NB4 (cell line): ENCODE measurements at regions not wholly inside any gene's neighbourhood (a gene's known extent, or its start where the extent isn't known, plus 50 kb on each side); places are given as distances from the start of the nearest gene placed in this dataset.

Experiments
- DNase-seq: peaks from one replicate; pipeline ENCODE4 v3.0.0; 2010; ENCODE audit warnings: low read depth
- H3K4me3 ChIP-seq: one replicate; pipeline ENCODE4 v1.5.1; 2011; ENCODE audit warnings: mild to moderate bottlenecking, low read depth, low read length, moderate library complexity
- MYC ChIP-seq: IDR thresholded peaks from 2 replicates; pipeline ENCODE4 v1.6.1; 2011; ENCODE audit warnings: low read depth, low read length
- POLR2A ChIP-seq: IDR thresholded peaks from 2 replicates; pipeline ENCODE4 v1.6.1; 2011; ENCODE audit warnings: mild to moderate bottlenecking; ENCODE audit not compliant: insufficient read length; ENCODE audit errors: extremely low read depth
- TF ChIP-seq, protein P1 (sequence below): IDR thresholded peaks from 2 replicates; pipeline ENCODE4 v1.6.1; 2011; ENCODE audit warnings: low read depth, low read length
- TF ChIP-seq, protein P2 (sequence below): IDR thresholded peaks from one replicate; pipeline ENCODE4 v1.5.1; 2012; ENCODE audit warnings: low read depth, low read length

DNA sequence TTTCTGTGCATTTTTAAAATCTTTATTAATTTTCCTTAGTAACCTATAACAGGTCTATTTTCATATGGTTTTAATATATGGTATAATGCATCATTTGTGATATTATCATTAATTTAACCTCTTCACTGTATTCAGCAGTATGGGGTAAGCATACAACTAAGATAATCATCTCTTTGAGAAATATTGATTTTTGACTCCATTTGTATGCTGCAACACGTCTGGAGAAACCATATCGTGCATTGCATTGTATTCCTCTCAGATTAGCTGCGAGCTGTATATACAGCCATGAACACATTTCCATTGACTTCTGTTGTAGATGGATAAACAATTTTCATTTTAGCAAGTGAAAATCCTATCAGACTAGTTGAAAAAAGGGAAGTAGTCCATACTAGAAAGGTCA is 2275.8 kb upstream of the PCDH20 start:
- DNase-seq: no peak
- no peak overlapping the region for H3K4me3 ChIP-seq
- TF ChIP-seq, protein P1, sequence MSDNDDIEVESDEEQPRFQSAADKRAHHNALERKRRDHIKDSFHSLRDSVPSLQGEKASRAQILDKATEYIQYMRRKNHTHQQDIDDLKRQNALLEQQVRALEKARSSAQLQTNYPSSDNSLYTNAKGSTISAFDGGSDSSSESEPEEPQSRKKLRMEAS: no peak
- TF ChIP-seq, protein P2, sequence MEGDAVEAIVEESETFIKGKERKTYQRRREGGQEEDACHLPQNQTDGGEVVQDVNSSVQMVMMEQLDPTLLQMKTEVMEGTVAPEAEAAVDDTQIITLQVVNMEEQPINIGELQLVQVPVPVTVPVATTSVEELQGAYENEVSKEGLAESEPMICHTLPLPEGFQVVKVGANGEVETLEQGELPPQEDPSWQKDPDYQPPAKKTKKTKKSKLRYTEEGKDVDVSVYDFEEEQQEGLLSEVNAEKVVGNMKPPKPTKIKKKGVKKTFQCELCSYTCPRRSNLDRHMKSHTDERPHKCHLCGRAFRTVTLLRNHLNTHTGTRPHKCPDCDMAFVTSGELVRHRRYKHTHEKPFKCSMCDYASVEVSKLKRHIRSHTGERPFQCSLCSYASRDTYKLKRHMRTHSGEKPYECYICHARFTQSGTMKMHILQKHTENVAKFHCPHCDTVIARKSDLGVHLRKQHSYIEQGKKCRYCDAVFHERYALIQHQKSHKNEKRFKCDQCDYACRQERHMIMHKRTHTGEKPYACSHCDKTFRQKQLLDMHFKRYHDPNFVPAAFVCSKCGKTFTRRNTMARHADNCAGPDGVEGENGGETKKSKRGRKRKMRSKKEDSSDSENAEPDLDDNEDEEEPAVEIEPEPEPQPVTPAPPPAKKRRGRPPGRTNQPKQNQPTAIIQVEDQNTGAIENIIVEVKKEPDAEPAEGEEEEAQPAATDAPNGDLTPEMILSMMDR: no peak
- TF ChIP-seq POLR2A (no peak), MYC (no peak)

DNA sequence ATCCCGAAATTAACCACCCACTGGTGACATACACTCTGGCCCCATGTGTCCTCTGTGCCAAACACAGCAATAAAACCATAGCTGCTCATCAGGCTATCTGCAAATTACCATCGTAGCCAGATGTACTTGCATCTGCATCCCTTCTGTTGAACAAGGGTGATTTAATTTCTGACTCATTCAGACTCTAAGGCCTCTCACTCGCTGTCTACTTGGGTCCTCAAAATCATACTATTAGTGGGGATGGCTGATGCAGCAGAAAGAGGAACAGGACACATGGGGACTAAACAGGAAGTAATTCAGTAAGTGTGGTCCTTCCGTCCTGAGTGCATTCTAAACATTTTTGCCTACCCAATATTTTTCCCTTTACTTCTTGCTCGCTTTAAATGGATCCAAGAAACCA is 2275.0 kb upstream of the PCDH20 start:
- peak; percentile 18 for DNase-seq

DNA sequence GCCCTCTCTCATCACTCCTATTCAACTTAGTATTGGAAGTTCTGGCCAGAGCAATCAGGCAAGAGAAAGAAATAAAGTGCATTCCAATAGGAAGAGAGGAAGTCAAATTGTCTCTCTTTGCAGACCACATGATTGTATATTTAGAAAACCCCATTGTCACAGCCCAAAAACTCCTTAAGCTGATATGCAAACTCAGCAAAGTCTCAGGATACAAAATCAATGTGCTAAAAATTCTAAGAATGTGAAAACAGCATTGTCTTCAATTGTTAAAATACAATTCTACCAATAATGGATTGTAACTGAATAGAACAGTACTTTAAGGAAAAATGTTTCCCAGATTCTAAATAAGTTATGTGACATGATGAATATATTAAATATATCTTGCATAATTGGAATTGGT is 2269.2 kb upstream of the PCDH20 start:
- no peak overlapping the region for H3K4me3 ChIP-seq
- no peak for DNase-seq
- TF ChIP-seq MYC: no peak
- TF ChIP-seq, protein P1: no peak
- TF ChIP-seq, protein P2: no peak
- TF ChIP-seq POLR2A: no peak

More for the DNA sequence above, 2275.0 kb upstream of the PCDH20 start:
- TF ChIP-seq, protein P2: no peak
- TF ChIP-seq, protein P1: 0 out of 2 replicates have a peak, but pooled peaks have one; percentile 7
- no peak overlapping the region for H3K4me3 ChIP-seq

DNA sequence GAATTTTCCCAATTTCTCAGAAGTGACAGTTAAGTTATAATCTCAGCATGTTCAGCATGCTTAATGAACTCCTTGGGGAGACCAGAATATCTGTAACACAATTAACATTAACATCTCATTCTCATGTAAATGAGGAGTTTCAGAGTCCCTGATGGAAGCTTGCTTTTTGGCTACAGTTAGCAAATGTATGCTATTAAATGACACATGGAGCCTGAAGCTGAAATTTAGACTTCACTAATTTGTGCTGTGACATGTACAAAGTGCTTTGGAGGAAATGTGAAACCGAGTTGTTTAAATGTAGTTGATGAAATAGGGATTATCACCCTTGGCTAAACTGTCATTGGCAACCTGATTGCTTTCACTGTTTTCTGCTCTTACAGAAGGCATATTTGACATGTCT is 2265.1 kb upstream of the PCDH20 start:
- DNase-seq: no peak
- H3K4me3 ChIP-seq: no peak overlapping the region
- TF ChIP-seq, protein P1: no peak
- TF ChIP-seq, protein P2: no peak

DNA sequence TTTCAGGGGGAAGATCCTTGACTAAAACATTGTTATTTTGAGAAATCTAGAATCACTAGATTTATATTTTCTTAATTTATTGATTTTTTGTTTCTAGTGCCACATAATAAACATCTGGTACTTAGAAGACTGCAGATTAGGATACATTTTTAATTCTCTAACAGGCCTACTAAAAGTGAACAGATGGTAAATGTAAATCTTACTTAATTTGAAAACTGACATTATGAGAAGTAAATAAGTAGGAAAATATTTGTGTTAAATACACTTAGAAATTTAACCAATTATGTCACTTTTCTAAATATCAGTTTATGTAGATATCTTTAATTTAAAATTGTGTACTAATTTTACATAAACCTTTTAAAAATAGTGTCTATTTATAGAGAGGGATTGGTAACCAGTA is 2255.6 kb upstream of the PCDH20 start:
- TF ChIP-seq, protein P2: no peak
- no peak for TF ChIP-seq MYC
- TF ChIP-seq, protein P1: no peak
- no peak for TF ChIP-seq POLR2A
- no peak for DNase-seq
- no peak overlapping the region for H3K4me3 ChIP-seq

DNA sequence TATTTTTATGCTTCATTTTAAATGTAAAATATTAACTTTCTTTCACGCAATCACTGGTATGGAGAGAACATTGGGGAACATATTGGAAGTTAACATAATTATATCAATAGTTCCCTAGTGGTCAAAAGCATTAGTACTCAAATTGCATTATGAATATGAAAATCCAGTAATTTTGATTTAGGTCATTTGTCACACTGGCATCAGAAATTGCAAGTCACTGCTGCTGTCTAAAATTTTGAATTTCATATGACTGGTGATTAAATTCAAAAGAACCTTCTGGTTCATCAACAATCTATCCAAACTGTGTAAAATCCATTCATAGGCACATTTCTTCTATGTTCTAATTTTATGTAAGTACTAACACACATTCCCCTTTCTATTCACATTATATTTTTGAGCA is 2235.7 kb upstream of the PCDH20 start:
- TF ChIP-seq, protein P2: no peak
- TF ChIP-seq, protein P1: no peak
- TF ChIP-seq MYC: no peak
- no peak overlapping the region for H3K4me3 ChIP-seq
- no peak for DNase-seq
